Left ventricle myocardium inferior (tissue), 1 donor: ENCODE measurements at regions not wholly inside any gene's neighbourhood (a gene's known extent, or its start where the extent isn't known, plus 50 kb on each side); places are given as distances from the start of the nearest gene placed in this dataset.

Experiments used
- DNase-seq: peaks from one replicate; pipeline ENCODE4 v3.0.0-alpha.2; 2020
- H3K27ac ChIP-seq: fragments of 200-600 bp; replicated peaks from 2 replicates; pipeline ENCODE4 v1.8.0; 2021
- H3K27me3 ChIP-seq: fragments of 200-600 bp; 2 replicates; pipeline ENCODE4 v1.8.0; 2021; ENCODE audit warnings: low read depth
- H3K36me3 ChIP-seq: fragments of 200-600 bp; 2 replicates; pipeline ENCODE4 v1.8.0; 2021
- H3K4me1 ChIP-seq: fragments of 200-600 bp; 2 replicates; pipeline ENCODE4 v1.8.0; 2021
- H3K4me3 ChIP-seq: fragments of 200-600 bp; 2 replicates; pipeline ENCODE4 v1.8.0; 2021; ENCODE audit warnings: mild to moderate bottlenecking, moderate library complexity
- H3K9me3 ChIP-seq: fragments of 200-600 bp; replicated peaks from 2 replicates; pipeline ENCODE4 v1.8.0; 2021
- CTCF ChIP-seq: fragments of 200-600 bp; IDR thresholded peaks from 2 replicates; pipeline ENCODE4 v1.8.0; 2021; ENCODE audit warnings: antibody characterized with exemption, mild to moderate bottlenecking, borderline replicate concordance
- intact Hi-C: fragments of 100-400 bp; cut with micrococcal nuclease; formaldehyde crosslinking; loops from one replicate; pipeline ENCODE4 v1.11.0; 2022
- donor health status: DM: no; HTN: yes; CAD: no; lungs with severe emphysema.

GRCh38 chr10:108452533-108452932 lies 1288.0 kb upstream of the SORCS1 start:
- Histone ChIP-seq H3K27me3 (no peaks in the 10 kb centered on the region), H3K9me3 (peaks cover 3% of the 10 kb centered on the region), H3K4me3 (no peak overlapping the region), H3K4me1 (no peaks in the 10 kb centered on the region), H3K27ac (no peak overlapping the region), H3K36me3 (no peaks in the 10 kb centered on the region)
- DNase-seq, result no peak
- intact Hi-C loops, result no loop called here
- TF ChIP-seq CTCF, result no peak

- Histone ChIP-seq H3K4me3 (no peak overlapping the region), H3K9me3 (no peaks in the 10 kb centered on the region), H3K4me1 (no peaks in the 10 kb centered on the region), H3K27me3 (no peaks in the 10 kb centered on the region), H3K27ac (no peak overlapping the region), H3K36me3 (no peaks in the 10 kb centered on the region)
- intact Hi-C loops, result no loop called here
- DNase-seq, result no peak
- TF ChIP-seq CTCF, result no peak
Observed at GRCh38 chr10:108450280-108450679, 1285.8 kb upstream of the SORCS1 start.

- no peaks in the 10 kb centered on the region for H3K36me3 ChIP-seq
Observed at GRCh38 chr10:108445746-108446145, 1281.2 kb upstream of the SORCS1 start.

GRCh38 chr10:108443636-108444035 lies 1279.1 kb upstream of the SORCS1 start:
- H3K9me3 ChIP-seq, result no peaks in the 10 kb centered on the region
- intact Hi-C loops, result no loop called here
- no peaks in the 10 kb centered on the region for H3K36me3 ChIP-seq
- no peaks in the 10 kb centered on the region for H3K27me3 ChIP-seq
- no peak overlapping the region for H3K4me3 ChIP-seq
- H3K4me1 ChIP-seq, result no peaks in the 10 kb centered on the region
- no peak for DNase-seq
- H3K27ac ChIP-seq, result no peak overlapping the region
- no peak for TF ChIP-seq CTCF

More at GRCh38 chr10:108445746-108446145, 1281.2 kb upstream of the SORCS1 start:
- H3K27me3 ChIP-seq, result no peaks in the 10 kb centered on the region
- no peak overlapping the region for H3K4me3 ChIP-seq
- H3K9me3 ChIP-seq, result no peaks in the 10 kb centered on the region
- intact Hi-C loops, result no loop called here
- no peak for DNase-seq
- H3K27ac ChIP-seq, result no peak overlapping the region
- TF ChIP-seq CTCF, result no peak
- no peaks in the 10 kb centered on the region for H3K4me1 ChIP-seq

GRCh38 chr10:108439397-108439796 lies 1274.9 kb upstream of the SORCS1 start:
- no peak for TF ChIP-seq CTCF
- Histone ChIP-seq H3K9me3 (no peaks in the 10 kb centered on the region), H3K36me3 (no peaks in the 10 kb centered on the region), H3K4me3 (no peak overlapping the region), H3K27me3 (no peaks in the 10 kb centered on the region), H3K4me1 (no peaks in the 10 kb centered on the region), H3K27ac (no peak overlapping the region)
- DNase-seq, result no peak
- intact Hi-C loops, result no loop called here

GRCh38 chr10:108436096-108436495 lies 1271.6 kb upstream of the SORCS1 start:
- Histone ChIP-seq H3K4me1 (no peaks in the 10 kb centered on the region), H3K36me3 (no peaks in the 10 kb centered on the region), H3K9me3 (no peaks in the 10 kb centered on the region), H3K4me3 (no peak overlapping the region), H3K27me3 (no peaks in the 10 kb centered on the region), H3K27ac (no peak overlapping the region)
- no peak for TF ChIP-seq CTCF
- DNase-seq, result no peak
- intact Hi-C loops, result no loop called here
